ENCODE measurements at regions not wholly inside any gene's neighbourhood (a gene's known extent, or its start where the extent isn't known, plus 50 kb on each side); places are given as distances from the start of the nearest gene placed in this dataset.

GRCh38 chr4:153090181-153090580 lies 114.1 kb upstream of the TRIM2 start:
- DNase-seq (ENCODE audit: low read depth) (no peak), FAIRE-seq (no peak)
- no peak for TF ChIP-seq CTCF (IDR thresholded peaks at IDR 0.05; ENCODE audit: insufficient read depth, low read length, severe bottlenecking)
- H3K36me3 ChIP-seq (ENCODE audit: control insufficient read depth, insufficient read depth, low read length) = no peaks in the 10 kb centered on the region
- no peak overlapping the region for H3K4me3 ChIP-seq (ENCODE audit: low read depth, low read length)
- no peaks in the 10 kb centered on the region for H3K27me3 ChIP-seq (ENCODE audit: control insufficient read depth, insufficient read depth, low read length)

- TF ChIP-seq CTCF (IDR thresholded peaks at IDR 0.05; ENCODE audit: insufficient read depth, low read length, severe bottlenecking) = no peak
- H3K27me3 ChIP-seq (ENCODE audit: control insufficient read depth, insufficient read depth, low read length) = no peaks in the 10 kb centered on the region
- H3K4me3 ChIP-seq (ENCODE audit: low read depth, low read length) = no peak overlapping the region
- DNase-seq (ENCODE audit: low read depth) (no peak), FAIRE-seq (no peak)
- no peaks in the 10 kb centered on the region for H3K36me3 ChIP-seq (ENCODE audit: control insufficient read depth, insufficient read depth, low read length)
These were observed 113.4 kb upstream of the TRIM2 start for GRCh38 chr4:153090670-153091385.

- no peak for FAIRE-seq
- TF ChIP-seq CTCF (IDR thresholded peaks at IDR 0.05; ENCODE audit: insufficient read depth, low read length, severe bottlenecking) = no peak
- no peak for DNase-seq (ENCODE audit: low read depth)
- H3K36me3 ChIP-seq (ENCODE audit: control insufficient read depth, insufficient read depth, low read length) = no peaks in the 10 kb centered on the region
- H3K4me3 ChIP-seq (ENCODE audit: low read depth, low read length) = no peak overlapping the region
- H3K27me3 ChIP-seq (ENCODE audit: control insufficient read depth, insufficient read depth, low read length) = no peaks in the 10 kb centered on the region
These were observed 110.8 kb upstream of the TRIM2 start for GRCh38 chr4:153093396-153093795.

- no peak overlapping the region for H3K4me3 ChIP-seq (ENCODE audit: low read depth, low read length)
- H3K36me3 ChIP-seq (ENCODE audit: control insufficient read depth, insufficient read depth, low read length) = no peaks in the 10 kb centered on the region
- H3K27me3 ChIP-seq (ENCODE audit: control insufficient read depth, insufficient read depth, low read length) = no peaks in the 10 kb centered on the region
- DNase-seq (ENCODE audit: low read depth) = no peak
- TF ChIP-seq CTCF (IDR thresholded peaks at IDR 0.05; ENCODE audit: insufficient read depth, low read length, severe bottlenecking) = no peak
- FAIRE-seq = peak; percentile 79
These were observed 110.4 kb upstream of the TRIM2 start for GRCh38 chr4:153093802-153094201.

GRCh38 chr4:153094435-153094834 lies 109.8 kb upstream of the TRIM2 start:
- Histone ChIP-seq H3K36me3 (ENCODE audit: control insufficient read depth, insufficient read depth, low read length) (no peaks in the 10 kb centered on the region), H3K4me3 (ENCODE audit: low read depth, low read length) (no peak overlapping the region), H3K27me3 (ENCODE audit: control insufficient read depth, insufficient read depth, low read length) (no peaks in the 10 kb centered on the region)
- DNase-seq (ENCODE audit: low read depth) (no peak), FAIRE-seq (no peak)
- TF ChIP-seq CTCF (IDR thresholded peaks at IDR 0.05; ENCODE audit: insufficient read depth, low read length, severe bottlenecking) = no peak
